ENCODE measurements at regions not wholly inside any gene's neighbourhood (a gene's known extent, or its start where the extent isn't known, plus 50 kb on each side); places are given as distances from the start of the nearest gene placed in this dataset.

- no peak for TF ChIP-seq EP300 (IDR thresholded peaks at IDR 0.05; ENCODE audit: low read depth)
- no peak for TF ChIP-seq POLR2A (IDR thresholded peaks at IDR 0.05)
- TF ChIP-seq CTCF (IDR thresholded peaks at IDR 0.05) = no peak
- TF ChIP-seq POLR2AphosphoS5 (IDR thresholded peaks at IDR 0.05) = no peak
Observed at GRCh38 chr15:63435204-63435820, 53.7 kb upstream of the CA12 start.
